GM12892 (cell line): ENCODE measurements at regions not wholly inside any gene's neighbourhood (a gene's known extent, or its start where the extent isn't known, plus 50 kb on each side); places are given as distances from the start of the nearest gene placed in this dataset.

Source experiments
- POLR2A ChIP-seq: IDR thresholded peaks from 2 replicates; pipeline ENCODE4 v1.6.1; 2011; ENCODE audit warnings: low read depth, low read length, control low read depth
- POLR2AphosphoS5 ChIP-seq: IDR thresholded peaks from 2 replicates; pipeline ENCODE4 v1.6.1; 2011; ENCODE audit warnings: low read depth, low read length, control low read depth
- TAF1 ChIP-seq: IDR thresholded peaks from 2 replicates; pipeline ENCODE4 v1.6.1; 2011; ENCODE audit warnings: low read depth, mild to moderate bottlenecking, control low read depth, low read length, borderline replicate concordance

DNA sequence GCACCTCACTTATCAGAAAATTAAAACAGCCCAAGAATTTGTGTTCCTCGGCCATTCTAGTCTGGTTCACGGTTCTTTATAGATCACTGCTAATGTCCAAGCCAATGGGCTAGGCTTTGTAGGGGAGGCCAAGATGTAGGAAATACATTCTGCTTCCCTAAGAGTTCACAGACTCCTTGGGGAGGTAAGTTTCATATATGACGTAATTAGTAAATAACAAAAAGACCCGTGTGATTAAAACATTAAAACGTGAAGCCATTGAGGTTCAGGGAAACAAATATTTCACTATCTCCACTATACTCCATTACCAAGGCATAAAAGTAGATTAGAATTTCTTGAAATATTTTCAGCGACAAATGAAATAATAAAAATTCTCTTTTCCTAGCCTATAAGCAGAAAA, 272.5 kb upstream of the KLHL29 start:
- TF ChIP-seq POLR2AphosphoS5 (no peak), POLR2A (no peak), TAF1 (no peak)
